ENCODE measurements at regions not wholly inside any gene's neighbourhood (a gene's known extent, or its start where the extent isn't known, plus 50 kb on each side); places are given as distances from the start of the nearest gene placed in this dataset.
"Not testable (repeated sequence)": the region's sequence is repeated elsewhere in the genome, so short reads cannot be mapped to it uniquely, and the experiment has no call there.

- DNase-seq: no peak
Observed at GRCh38 chr16:13803974-13804373, 116.0 kb upstream of the ERCC4 start.

- DNase-seq: no peak
Observed at GRCh38 chr16:13805951-13806350, 114.0 kb upstream of the ERCC4 start.

GRCh38 chr16:13806671-13807070, 113.3 kb upstream of the ERCC4 start:
- no peak for DNase-seq

- no peak for DNase-seq
Observed at GRCh38 chr16:13808102-13808501, 111.9 kb upstream of the ERCC4 start.

- DNase-seq: no peak
Observed at GRCh38 chr16:13809765-13810164, 110.2 kb upstream of the ERCC4 start.

GRCh38 chr16:13811834-13812233, 108.1 kb upstream of the ERCC4 start:
- DNase-seq: no peak

- no peak for DNase-seq
Observed at GRCh38 chr16:13816701-13817100, 103.3 kb upstream of the ERCC4 start.

- DNase-seq: no peak
Observed at GRCh38 chr16:13823501-13823900, 96.5 kb upstream of the ERCC4 start.

- peak; percentile 22 to 41 (median 24) for DNase-seq
Observed at GRCh38 chr16:13829697-13830299, 90.2 kb upstream of the ERCC4 start.

- no peak for DNase-seq
Observed at GRCh38 chr16:13833515-13833914, 86.4 kb upstream of the ERCC4 start.

- DNase-seq: no peak
Observed at GRCh38 chr16:13835387-13835786, 84.6 kb upstream of the ERCC4 start.

- no peak for DNase-seq
Observed at GRCh38 chr16:13835935-13836730, 83.8 kb upstream of the ERCC4 start.

GRCh38 chr16:13838401-13839190, 81.4 kb upstream of the ERCC4 start:
- no peak for DNase-seq

GRCh38 chr16:13839577-13839976, 80.4 kb upstream of the ERCC4 start:
- no peak for DNase-seq

GRCh38 chr16:13845232-13845631, 74.7 kb upstream of the ERCC4 start:
- no peak for DNase-seq

- no peak for DNase-seq
Observed at GRCh38 chr16:13848795-13849194, 71.2 kb upstream of the ERCC4 start.

GRCh38 chr16:13850173-13850572, 69.8 kb upstream of the ERCC4 start:
- DNase-seq: not testable (repeated sequence)

GRCh38 chr16:13852827-13853226, 67.1 kb upstream of the ERCC4 start:
- DNase-seq: no peak

- no peak for DNase-seq
Observed at GRCh38 chr16:13856398-13856797, 63.6 kb upstream of the ERCC4 start.

- no peak for DNase-seq
Observed at GRCh38 chr16:13856811-13857511, 63.0 kb upstream of the ERCC4 start.

GRCh38 chr16:13858873-13859580, 60.9 kb upstream of the ERCC4 start:
- DNase-seq: no peak
